ENCODE measurements at regions not wholly inside any gene's neighbourhood (a gene's known extent, or its start where the extent isn't known, plus 50 kb on each side); places are given as distances from the start of the nearest gene placed in this dataset.

DNA sequence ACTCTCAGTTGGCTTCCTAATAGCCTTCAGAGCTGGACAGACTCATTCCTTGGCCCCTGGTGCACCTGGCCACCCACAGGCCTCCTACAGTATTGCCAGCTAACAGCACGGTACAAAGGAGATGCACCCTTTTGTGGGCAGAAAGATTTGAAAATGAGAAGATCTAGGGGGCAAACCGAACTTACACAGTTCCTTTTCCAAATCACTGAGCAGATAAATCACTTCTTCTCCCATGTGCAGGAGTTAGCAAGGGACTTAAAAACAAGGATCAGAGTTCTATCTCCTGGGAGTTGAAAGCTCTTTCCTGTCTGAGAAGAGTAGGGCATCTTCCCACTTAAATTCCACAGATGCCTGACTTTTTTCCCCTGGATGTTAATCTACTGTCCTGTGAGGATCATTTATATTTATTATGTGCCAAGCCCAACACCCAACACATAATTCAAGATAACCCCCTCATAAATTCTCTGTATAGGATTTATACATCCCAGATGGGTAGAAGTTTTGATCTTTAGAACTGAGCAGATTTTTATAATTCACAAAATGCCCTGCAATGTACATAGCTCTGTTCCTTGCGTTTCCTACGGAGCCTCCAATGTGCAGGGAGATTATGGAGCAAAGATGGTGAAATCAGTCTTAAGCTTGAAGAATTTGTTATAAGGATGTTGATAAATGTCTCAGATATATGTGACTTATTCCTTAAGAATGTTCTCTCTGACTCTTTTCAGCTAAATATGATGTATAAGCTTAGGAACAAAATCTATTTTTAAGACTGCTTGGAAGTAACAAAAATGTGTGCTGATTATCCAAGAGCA lies 207.2 kb upstream of the DAPK1 start:
- no peak overlapping the region for H3K56ac ChIP-seq (ENCODE audit: insufficient read length, low read depth, low read length)
- no peaks in the 10 kb centered on the region for H3K79me2 ChIP-seq (ENCODE audit: insufficient read depth, low read length)
- H3K27me3 Mint-ChIP-seq (ENCODE audit: low read depth) = no peaks in the 10 kb centered on the region
- H4K91ac ChIP-seq (ENCODE audit: insufficient read length, low read depth, low read length) = no peak overlapping the region
- no peaks in the 10 kb centered on the region for H3K4me1 ChIP-seq (ENCODE audit: insufficient read depth, low read length)
- no peak overlapping the region for H2BK15ac ChIP-seq (ENCODE audit: low read depth, low read length)
- no peak overlapping the region for H3T11ph ChIP-seq (ENCODE audit: low read length)
- H3K9me3 ChIP-seq (ENCODE audit: control insufficient read depth, low read depth, low read length) = no peaks in the 10 kb centered on the region
- H4K20me1 ChIP-seq (ENCODE audit: control insufficient read depth, insufficient read depth, insufficient read length) = no peaks in the 10 kb centered on the region
- no peaks in the 10 kb centered on the region for H3K27me3 ChIP-seq (ENCODE audit: insufficient read depth, low read length)
- no peak overlapping the region for H2BK20ac ChIP-seq (ENCODE audit: low read depth, low read length, poor library complexity, severe bottlenecking)
- no peak overlapping the region for H3K4ac ChIP-seq (ENCODE audit: low read depth, low read length)
- no peak overlapping the region for H3K14ac ChIP-seq (ENCODE audit: insufficient read depth, low read length)
- H4K8ac ChIP-seq (replicated peaks; ENCODE audit: insufficient read length, low read depth, low read length) = no peak overlapping the region
- no peak overlapping the region for H3K9ac ChIP-seq (ENCODE audit: extremely low read depth, insufficient read length, low read length)
- H2BK120ac ChIP-seq (ENCODE audit: low read depth, low read length, poor library complexity, severe bottlenecking) = no peak overlapping the region
- H3K18ac ChIP-seq (ENCODE audit: insufficient read length, low read depth, low read length) = no peak overlapping the region
- no peak overlapping the region for H2BK5ac ChIP-seq (ENCODE audit: insufficient read length, low read length)
- no peak overlapping the region for H2BK12ac ChIP-seq (ENCODE audit: insufficient read length, low read depth, low read length)
- no peak overlapping the region for H3K27ac ChIP-seq (ENCODE audit: insufficient read length, low read depth, low read length)
- no peak for DNase-seq
- H3K9me3 Mint-ChIP-seq = peaks cover 6 to 7% of the 10 kb centered on the region in 2 experiments; a peak in 4 of 5 replicates
- no peaks in the 10 kb centered on the region for H3K23me2 ChIP-seq (ENCODE audit: insufficient read length, low read depth, low read length, poor library complexity, severe bottlenecking)
- no peak overlapping the region for H4K5ac ChIP-seq (ENCODE audit: insufficient read length, low read depth, low read length)
- no peak overlapping the region for H3K4me3 Mint-ChIP-seq
- no CpG with 5 or more reads among the region's 4 CpGs for WGBS (ENCODE audit: extremely low coverage, insufficient read length, low lambda C conversion rate)
- H2AK5ac ChIP-seq (ENCODE audit: insufficient read length, low read length) = no peak overlapping the region
- H3K79me1 ChIP-seq (ENCODE audit: insufficient read depth, low read depth, low read length, poor library complexity, severe bottlenecking) = no peaks in the 10 kb centered on the region
- no peaks in the 10 kb centered on the region; a peak in 2 of 7 replicates for H3K36me3 Mint-ChIP-seq (ENCODE audit: insufficient read depth in 1 of 3, low read depth in 3 of 3)
- H2AFZ ChIP-seq (ENCODE audit: low read length) = no peak overlapping the region
- TF ChIP-seq, protein P1, sequence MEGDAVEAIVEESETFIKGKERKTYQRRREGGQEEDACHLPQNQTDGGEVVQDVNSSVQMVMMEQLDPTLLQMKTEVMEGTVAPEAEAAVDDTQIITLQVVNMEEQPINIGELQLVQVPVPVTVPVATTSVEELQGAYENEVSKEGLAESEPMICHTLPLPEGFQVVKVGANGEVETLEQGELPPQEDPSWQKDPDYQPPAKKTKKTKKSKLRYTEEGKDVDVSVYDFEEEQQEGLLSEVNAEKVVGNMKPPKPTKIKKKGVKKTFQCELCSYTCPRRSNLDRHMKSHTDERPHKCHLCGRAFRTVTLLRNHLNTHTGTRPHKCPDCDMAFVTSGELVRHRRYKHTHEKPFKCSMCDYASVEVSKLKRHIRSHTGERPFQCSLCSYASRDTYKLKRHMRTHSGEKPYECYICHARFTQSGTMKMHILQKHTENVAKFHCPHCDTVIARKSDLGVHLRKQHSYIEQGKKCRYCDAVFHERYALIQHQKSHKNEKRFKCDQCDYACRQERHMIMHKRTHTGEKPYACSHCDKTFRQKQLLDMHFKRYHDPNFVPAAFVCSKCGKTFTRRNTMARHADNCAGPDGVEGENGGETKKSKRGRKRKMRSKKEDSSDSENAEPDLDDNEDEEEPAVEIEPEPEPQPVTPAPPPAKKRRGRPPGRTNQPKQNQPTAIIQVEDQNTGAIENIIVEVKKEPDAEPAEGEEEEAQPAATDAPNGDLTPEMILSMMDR (conservative IDR thresholded peaks at IDR 0.05) = peak; percentile 52; the same call in 2 of the 3 replicates
- H3K4me1 Mint-ChIP-seq = no peaks in the 10 kb centered on the region
- H3K27ac Mint-ChIP-seq = no peak overlapping the region
- H3K23ac ChIP-seq (ENCODE audit: insufficient read length, low read depth, low read length) = no peak overlapping the region
- no peak overlapping the region for H3K4me2 ChIP-seq (ENCODE audit: insufficient read depth, insufficient read length, low read length)
